ENCODE measurements at regions not wholly inside any gene's neighbourhood (a gene's known extent, or its start where the extent isn't known, plus 50 kb on each side); places are given as distances from the start of the nearest gene placed in this dataset.

GRCh38 chr5:53350991-53351770 lies 129.2 kb upstream of the FST start:
- no peak for TF ChIP-seq CTCF (conservative IDR thresholded peaks at IDR 0.05; ENCODE audit: low read length)
- DNase-seq (ENCODE audit: low read depth) = no peak
- H3K4me3 ChIP-seq (ENCODE audit: low read length) = no peak overlapping the region

DNA sequence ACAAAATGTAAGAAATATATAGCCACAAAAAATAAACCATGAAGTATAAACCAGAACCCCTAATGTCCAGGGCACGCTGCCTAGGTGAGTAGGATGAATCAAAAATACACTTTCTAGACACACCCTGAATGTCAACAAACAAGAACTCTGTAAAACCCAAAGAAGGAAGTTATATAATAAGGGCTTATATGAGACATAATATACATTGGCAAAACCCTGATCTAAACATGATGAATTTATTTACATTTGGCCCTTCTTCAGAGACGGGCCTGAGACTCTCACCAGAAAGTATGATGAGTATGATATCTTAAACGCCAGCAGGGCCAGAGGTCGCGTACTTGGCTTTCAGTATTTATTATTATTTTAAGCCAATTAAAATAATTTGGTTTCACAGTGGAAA lies 125.1 kb upstream of the FST start:
- no peak for DNase-seq (ENCODE audit: low read depth)
- no peak overlapping the region for H3K4me3 ChIP-seq (ENCODE audit: low read length)
- TF ChIP-seq CTCF (conservative IDR thresholded peaks at IDR 0.05; ENCODE audit: low read length) = no peak

GRCh38 chr5:53355931-53356330 lies 124.5 kb upstream of the FST start:
- TF ChIP-seq CTCF (conservative IDR thresholded peaks at IDR 0.05; ENCODE audit: low read length) = no peak
- no peak for DNase-seq (ENCODE audit: low read depth)
- H3K4me3 ChIP-seq (ENCODE audit: low read length) = no peak overlapping the region

- no peak for TF ChIP-seq CTCF (conservative IDR thresholded peaks at IDR 0.05; ENCODE audit: low read length)
- H3K4me3 ChIP-seq (ENCODE audit: low read length) = no peak overlapping the region
Observed at GRCh38 chr5:53357439-53357838, 123.0 kb upstream of the FST start.

GRCh38 chr5:53358794-53359193 lies 121.6 kb upstream of the FST start:
- TF ChIP-seq CTCF (conservative IDR thresholded peaks at IDR 0.05; ENCODE audit: low read length) = no peak
- DNase-seq (ENCODE audit: low read depth) = no peak
- no peak overlapping the region for H3K4me3 ChIP-seq (ENCODE audit: low read length)

More at GRCh38 chr5:53357439-53357838, 123.0 kb upstream of the FST start:
- no peak for DNase-seq (ENCODE audit: low read depth)

DNA sequence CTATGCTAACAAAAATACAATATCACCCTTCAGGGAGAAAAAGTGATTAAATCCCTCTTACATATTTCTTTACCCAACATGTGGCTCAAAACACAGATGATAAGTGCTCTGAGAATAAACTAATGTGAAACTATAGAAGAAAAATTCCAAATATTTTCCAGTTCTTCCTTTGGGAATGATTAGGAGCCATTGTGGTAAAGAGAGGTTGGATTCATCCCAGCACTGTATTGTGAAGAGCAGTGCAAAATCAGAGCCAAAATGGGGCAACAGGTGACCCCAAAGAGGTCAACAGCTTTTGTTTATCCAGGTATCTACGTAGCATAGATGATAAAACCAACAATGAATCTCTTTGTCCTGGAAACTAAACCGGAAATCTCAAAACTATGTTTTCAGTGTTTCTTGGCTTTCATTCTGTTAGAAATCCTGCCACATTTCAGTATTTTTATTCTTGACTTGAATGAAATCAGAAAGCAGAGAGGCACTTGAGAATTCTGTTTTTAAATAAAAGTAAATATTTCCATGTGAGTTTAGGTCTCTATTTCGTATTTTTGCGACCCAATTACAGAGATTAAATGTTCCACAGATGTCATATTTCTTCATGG lies 120.4 kb upstream of the FST start:
- no peak for TF ChIP-seq CTCF (conservative IDR thresholded peaks at IDR 0.05; ENCODE audit: low read length)
- H3K4me3 ChIP-seq (ENCODE audit: low read length) = no peak overlapping the region

DNA sequence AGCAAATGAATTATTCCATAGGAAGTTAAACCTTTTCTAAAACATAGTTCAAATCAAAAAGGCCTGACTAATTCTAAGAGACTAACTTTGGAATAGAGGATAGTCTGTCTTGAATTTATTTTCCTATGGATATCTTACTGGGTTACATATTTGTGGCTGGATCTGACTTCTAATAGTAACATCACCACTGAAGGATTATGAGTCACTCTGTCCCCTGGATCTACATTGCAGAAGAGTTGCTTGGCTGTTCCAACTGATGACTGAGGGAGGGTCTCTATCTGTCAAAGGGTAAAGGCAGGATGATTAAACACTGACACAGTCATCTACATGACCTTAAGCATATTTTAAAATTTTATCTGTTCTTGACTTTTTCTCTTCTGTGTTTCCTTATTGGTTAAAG lies 119.6 kb upstream of the FST start:
- DNase-seq (ENCODE audit: low read depth) = peak; percentile 82
- H3K4me3 ChIP-seq (ENCODE audit: low read length) = no peak overlapping the region
- no peak for TF ChIP-seq CTCF (conservative IDR thresholded peaks at IDR 0.05; ENCODE audit: low read length)

More for the DNA sequence above, 120.4 kb upstream of the FST start:
- peak; percentile 65 for DNase-seq (ENCODE audit: low read depth)

All from AG10803 (cell line).